Keratinocyte (primary cell): ENCODE measurements at regions not wholly inside any gene's neighbourhood (a gene's known extent, or its start where the extent isn't known, plus 50 kb on each side); places are given as distances from the start of the nearest gene placed in this dataset.

Experiments
- DNase-seq: peaks from one replicate; pipeline ENCODE4 v3.0.0-alpha.2; 2011; ENCODE audit warnings: low read depth, missing footprints, low spot score
- FAIRE-seq: peaks from 2 replicates; lab custom pipeline; 2011; peaks lifted over from hg19 to GRCh38; lab: Jason Lieb, UNC
- H2AFZ ChIP-seq: 2 replicates; pipeline ENCODE4 v1.6.0; 2012; ENCODE audit warnings: low read length, control low read depth, inconsistent platforms; ENCODE audit not compliant: control insufficient read depth
- H3K27ac ChIP-seq: 2 replicates; pipeline ENCODE4 v1.5.1; 2011; ENCODE audit warnings: low read length; ENCODE audit not compliant: control insufficient read depth, insufficient read depth
- H3K27me3 ChIP-seq: 3 replicates; pipeline ENCODE4 v1.6.0; 2011; ENCODE audit warnings: low read length; ENCODE audit not compliant: control insufficient read depth, insufficient read depth; ENCODE audit errors: extremely low read depth
- H3K36me3 ChIP-seq, 2 experiments: 2 replicates in 1 of 2; 3 replicates in 1 of 2; pipeline ENCODE4 v1.5.1; 2011; ENCODE audit warnings: low read length in 2 of 2, mild to moderate bottlenecking in 1 of 2; ENCODE audit not compliant: control insufficient read depth in 2 of 2, insufficient read depth in 2 of 2; ENCODE audit errors: extremely low read depth in 1 of 2
- H3K4me1 ChIP-seq: 3 replicates; pipeline ENCODE4 v1.5.1; 2011; ENCODE audit warnings: low read length; ENCODE audit not compliant: control insufficient read depth, insufficient read depth; ENCODE audit errors: extremely low read depth
- H3K4me2 ChIP-seq: 3 replicates; pipeline ENCODE4 v1.6.0; 2011; ENCODE audit warnings: low read depth, low read length; ENCODE audit not compliant: control insufficient read depth, insufficient read depth; ENCODE audit errors: extremely low read depth
- H3K4me3 ChIP-seq, 3 experiments: fragments of 200-600 bp in 1 of 3; sonication (generic) in 1 of 3; 2 replicates in 2 of 3; 3 replicates in 1 of 3; pipeline ENCODE4 v1.5.1; 2011 to 2016; ENCODE audit warnings: low read length in 3 of 3, mild to moderate bottlenecking in 3 of 3, control low read depth in 2 of 3, inconsistent platforms in 1 of 3, low read depth in 1 of 3, mixed read lengths in 1 of 3, mixed run types in 1 of 3, moderate library complexity in 1 of 3; ENCODE audit not compliant: control insufficient read depth in 2 of 3, insufficient read depth in 2 of 3; ENCODE audit errors: extremely low read depth in 1 of 3
- H3K79me2 ChIP-seq: 2 replicates; pipeline ENCODE4 v1.6.0; 2012; ENCODE audit warnings: low read length; ENCODE audit not compliant: control insufficient read depth, insufficient read depth
- H3K9ac ChIP-seq: 3 replicates; pipeline ENCODE4 v1.6.0; 2011; ENCODE audit warnings: low read length; ENCODE audit not compliant: control insufficient read depth, insufficient read depth; ENCODE audit errors: extremely low read depth
- H3K9me1 ChIP-seq: 3 replicates; pipeline ENCODE4 v1.6.0; 2011; ENCODE audit warnings: low read length; ENCODE audit not compliant: control insufficient read depth, insufficient read depth; ENCODE audit errors: extremely low read depth
- H3K9me3 ChIP-seq: 2 replicates; pipeline ENCODE4 v1.5.1; 2012; ENCODE audit warnings: low read depth, low read length; ENCODE audit not compliant: control insufficient read depth
- H4K20me1 ChIP-seq: 3 replicates; pipeline ENCODE4 v1.6.0; 2011; ENCODE audit warnings: low read length; ENCODE audit not compliant: control insufficient read depth, insufficient read depth; ENCODE audit errors: extremely low read depth
- EZH2 ChIP-seq: IDR thresholded peaks from one replicate; pipeline ENCODE4 v1.6.1; 2012; ENCODE audit warnings: inconsistent platforms, mild to moderate bottlenecking, low read length, moderate library complexity
- dilution Hi-C: fragments of 300-500 bp; cut with MboI; formaldehyde crosslinking; loops from one replicate; pipeline ENCODE4 v1.7.0; 2020; ENCODE audit warnings: low sequenced_read_pairs; ENCODE audit not compliant: extremely low pct_ligation_motif_present
- TF ChIP-seq, protein P1 (sequence below), 3 experiments: IDR thresholded peaks in 1 of 3; conservative IDR thresholded peaks in 1 of 3; optimal IDR thresholded peaks in 1 of 3; 2 replicates in 2 of 3; 3 replicates in 1 of 3; pipeline versions ENCODE3 to v1.5.1; 2011; ENCODE audit warnings: low read length in 3 of 3, mild to moderate bottlenecking in 3 of 3, moderate library complexity in 2 of 3, control low read depth in 1 of 3, inconsistent platforms in 1 of 3; ENCODE audit not compliant: insufficient read depth in 2 of 3; ENCODE audit errors: extremely low read depth in 1 of 3

GRCh38 chr6:169121013-169121412 lies 132.6 kb downstream of the THBS2 start:
- no peak overlapping the region for H3K4me2 ChIP-seq
- no peak overlapping the region for H3K9ac ChIP-seq
- H2AFZ ChIP-seq = no peak overlapping the region
- no peaks in the 10 kb centered on the region for H3K9me3 ChIP-seq
- dilution Hi-C loops = no loop called here
- H4K20me1 ChIP-seq = no peaks in the 10 kb centered on the region
- no peaks in the 10 kb centered on the region for H3K4me1 ChIP-seq
- no peak for DNase-seq
- H3K79me2 ChIP-seq = no peaks in the 10 kb centered on the region
- no peaks in the 10 kb centered on the region for H3K36me3 ChIP-seq
- FAIRE-seq = no peak
- H3K9me1 ChIP-seq = no peaks in the 10 kb centered on the region
- H3K27me3 ChIP-seq = no peaks in the 10 kb centered on the region
- TF ChIP-seq EZH2 = no peak
- TF ChIP-seq, protein P1, sequence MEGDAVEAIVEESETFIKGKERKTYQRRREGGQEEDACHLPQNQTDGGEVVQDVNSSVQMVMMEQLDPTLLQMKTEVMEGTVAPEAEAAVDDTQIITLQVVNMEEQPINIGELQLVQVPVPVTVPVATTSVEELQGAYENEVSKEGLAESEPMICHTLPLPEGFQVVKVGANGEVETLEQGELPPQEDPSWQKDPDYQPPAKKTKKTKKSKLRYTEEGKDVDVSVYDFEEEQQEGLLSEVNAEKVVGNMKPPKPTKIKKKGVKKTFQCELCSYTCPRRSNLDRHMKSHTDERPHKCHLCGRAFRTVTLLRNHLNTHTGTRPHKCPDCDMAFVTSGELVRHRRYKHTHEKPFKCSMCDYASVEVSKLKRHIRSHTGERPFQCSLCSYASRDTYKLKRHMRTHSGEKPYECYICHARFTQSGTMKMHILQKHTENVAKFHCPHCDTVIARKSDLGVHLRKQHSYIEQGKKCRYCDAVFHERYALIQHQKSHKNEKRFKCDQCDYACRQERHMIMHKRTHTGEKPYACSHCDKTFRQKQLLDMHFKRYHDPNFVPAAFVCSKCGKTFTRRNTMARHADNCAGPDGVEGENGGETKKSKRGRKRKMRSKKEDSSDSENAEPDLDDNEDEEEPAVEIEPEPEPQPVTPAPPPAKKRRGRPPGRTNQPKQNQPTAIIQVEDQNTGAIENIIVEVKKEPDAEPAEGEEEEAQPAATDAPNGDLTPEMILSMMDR (optimal IDR thresholded peaks at IDR 0.05 in 1 of 3, IDR thresholded peaks at IDR 0.05 in 1 of 3, conservative IDR thresholded peaks at IDR 0.05 in 1 of 3; ENCODE audit: extremely low read depth in 1 of 3, insufficient read depth in 2 of 3, low read length in 3 of 3) = peak in 2 of 3 experiments; percentile 17 to 23
- H3K27ac ChIP-seq = no peak overlapping the region
- no peak overlapping the region for H3K4me3 ChIP-seq

DNA sequence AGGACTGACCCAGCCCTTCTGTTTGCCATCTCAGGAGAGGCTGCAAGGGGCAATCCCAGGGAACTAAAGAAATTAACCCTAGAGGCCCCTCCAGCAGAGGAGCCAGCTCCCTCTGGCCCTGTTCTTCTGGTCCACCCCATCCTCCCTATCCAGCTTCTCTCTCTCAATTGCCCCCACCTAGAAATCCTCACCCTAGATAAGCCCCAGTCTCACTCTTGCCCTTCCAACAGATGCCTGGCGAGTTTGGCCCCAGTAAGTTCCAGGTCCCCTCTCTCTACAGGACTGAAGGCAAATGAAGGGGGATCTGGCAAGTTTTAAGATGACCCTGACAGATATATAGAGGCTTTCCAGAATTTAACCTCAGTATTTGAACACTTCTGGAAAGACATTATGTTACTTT lies 134.0 kb downstream of the THBS2 start:
- TF ChIP-seq, protein P1 (optimal IDR thresholded peaks at IDR 0.05 in 1 of 3, IDR thresholded peaks at IDR 0.05 in 1 of 3, conservative IDR thresholded peaks at IDR 0.05 in 1 of 3; ENCODE audit: extremely low read depth in 1 of 3, insufficient read depth in 2 of 3, low read length in 3 of 3) = no peak
- TF ChIP-seq EZH2 = no peak
- dilution Hi-C loops = no loop called here
- no peaks in the 10 kb centered on the region for H4K20me1 ChIP-seq
- no peak overlapping the region for H3K4me2 ChIP-seq
- no peak for DNase-seq
- H3K36me3 ChIP-seq = no peaks in the 10 kb centered on the region
- no peaks in the 10 kb centered on the region for H3K27me3 ChIP-seq
- no peak overlapping the region for H3K27ac ChIP-seq
- H2AFZ ChIP-seq = no peak overlapping the region
- no peaks in the 10 kb centered on the region for H3K79me2 ChIP-seq
- no peaks in the 10 kb centered on the region for H3K9me3 ChIP-seq
- no peak for FAIRE-seq
- no peaks in the 10 kb centered on the region for H3K4me1 ChIP-seq
- no peaks in the 10 kb centered on the region for H3K9me1 ChIP-seq
- H3K4me3 ChIP-seq = no peak overlapping the region
- H3K9ac ChIP-seq = no peak overlapping the region
